Thyroid gland (tissue), 4 donors: ENCODE measurements at regions not wholly inside any gene's neighbourhood (a gene's known extent, or its start where the extent isn't known, plus 50 kb on each side); places are given as distances from the start of the nearest gene placed in this dataset.

Experiments used
- DNase-seq, 2 donors: peaks; one replicate each; pipeline ENCODE4 v3.0.0-alpha.2; 2019
- H3K27ac ChIP-seq, 3 donors: fragments of 200-600 bp; sonication (generic); 1 replicate in 2 of 3; 2 replicates in 1 of 3; pipeline ENCODE4 v1.5.1; 2016 to 2019; ENCODE audit warnings: mild to moderate bottlenecking in 1 of 3, moderate library complexity in 1 of 3
- H3K27me3 ChIP-seq: fragments of 200-600 bp; sonication (generic); one replicate; pipeline ENCODE4 v1.5.1; 2019
- H3K36me3 ChIP-seq, 2 donors: fragments of 200-600 bp; sonication (generic); one replicate each; pipeline ENCODE4 v1.5.1; 2016 to 2019
- H3K4me1 ChIP-seq, 2 donors: fragments of 200-600 bp; sonication (generic); one replicate each; pipeline ENCODE4 v1.5.1; 2017 to 2019
- H3K4me3 ChIP-seq, 3 donors: fragments of 200-600 bp; sonication (generic); replicated peaks in 1 of 3; 1 replicate in 2 of 3; 2 replicates in 1 of 3; pipeline ENCODE4 v1.5.1; 2016; ENCODE audit warnings: mild to moderate bottlenecking in 1 of 3
- H3K9me3 ChIP-seq: fragments of 200-600 bp; sonication (generic); one replicate; pipeline ENCODE4 v1.5.1; 2017
- POLR2A ChIP-seq, 2 donors: fragments of 450-650 bp; IDR thresholded peaks; one replicate each; pipeline ENCODE4 v1.6.1; 2017; ENCODE audit warnings: antibody characterized with exemption in 2 of 2, mild to moderate bottlenecking in 2 of 2, moderate library complexity in 1 of 2
- WGBS, 2 donors: methylation state at CpG; one replicate each; pipeline ENCODE4 v1.1.5; 2017; 5-methylcytosine and 5-hydroxymethylcytosine counted together
- intact Hi-C: fragments of 100-400 bp; cut with DNase I; formaldehyde crosslinking; loops from one replicate; pipeline ENCODE4 v1.15.1; 2023
- TF ChIP-seq, protein P1 (sequence below), 6 experiments: fragments of 200-600 bp in 3 of 6; fragments of 450-650 bp in 3 of 6; sonication (generic) in 3 of 6; IDR thresholded peaks; one replicate each; pipeline ENCODE4 v1.5.1; 2016 to 2019; ENCODE audit warnings: antibody characterized with exemption in 6 of 6, mild to moderate bottlenecking in 2 of 6, inconsistent platforms in 1 of 6, moderate library complexity in 1 of 6

GRCh38 chr4:155008389-155008788 is 200.0 kb upstream of the NPY2R start:
- Histone ChIP-seq H3K27me3 (no peaks in the 10 kb centered on the region), H3K4me1 (no peaks in the 10 kb centered on the region), H3K9me3 (no peaks in the 10 kb centered on the region), H3K27ac (no peak overlapping the region), H3K4me3 (no peak overlapping the region), H3K36me3 (no peaks in the 10 kb centered on the region)
- no peak for TF ChIP-seq POLR2A (IDR thresholded peaks at IDR 0.05)
- TF ChIP-seq, protein P1, sequence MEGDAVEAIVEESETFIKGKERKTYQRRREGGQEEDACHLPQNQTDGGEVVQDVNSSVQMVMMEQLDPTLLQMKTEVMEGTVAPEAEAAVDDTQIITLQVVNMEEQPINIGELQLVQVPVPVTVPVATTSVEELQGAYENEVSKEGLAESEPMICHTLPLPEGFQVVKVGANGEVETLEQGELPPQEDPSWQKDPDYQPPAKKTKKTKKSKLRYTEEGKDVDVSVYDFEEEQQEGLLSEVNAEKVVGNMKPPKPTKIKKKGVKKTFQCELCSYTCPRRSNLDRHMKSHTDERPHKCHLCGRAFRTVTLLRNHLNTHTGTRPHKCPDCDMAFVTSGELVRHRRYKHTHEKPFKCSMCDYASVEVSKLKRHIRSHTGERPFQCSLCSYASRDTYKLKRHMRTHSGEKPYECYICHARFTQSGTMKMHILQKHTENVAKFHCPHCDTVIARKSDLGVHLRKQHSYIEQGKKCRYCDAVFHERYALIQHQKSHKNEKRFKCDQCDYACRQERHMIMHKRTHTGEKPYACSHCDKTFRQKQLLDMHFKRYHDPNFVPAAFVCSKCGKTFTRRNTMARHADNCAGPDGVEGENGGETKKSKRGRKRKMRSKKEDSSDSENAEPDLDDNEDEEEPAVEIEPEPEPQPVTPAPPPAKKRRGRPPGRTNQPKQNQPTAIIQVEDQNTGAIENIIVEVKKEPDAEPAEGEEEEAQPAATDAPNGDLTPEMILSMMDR (IDR thresholded peaks at IDR 0.05) = no peak
- WGBS, 2 donors = 90 to 91% methylated on average over 2 of the region's 2 CpGs
- no peak for DNase-seq
- intact Hi-C loops = no loop called here

- no peak for DNase-seq
- Histone ChIP-seq H3K4me1 (no peaks in the 10 kb centered on the region), H3K27me3 (no peaks in the 10 kb centered on the region), H3K9me3 (no peaks in the 10 kb centered on the region), H3K4me3 (no peak overlapping the region), H3K27ac (no peak overlapping the region), H3K36me3 (no peaks in the 10 kb centered on the region)
- no peak for TF ChIP-seq POLR2A (IDR thresholded peaks at IDR 0.05)
- TF ChIP-seq, protein P1 (IDR thresholded peaks at IDR 0.05) = no peak
- intact Hi-C loops = no loop called here
- 66 to 69% methylated on average over 3 of the region's 3 CpGs for WGBS, 2 donors
Observed at GRCh38 chr4:155009288-155009687, 199.1 kb upstream of the NPY2R start.

DNA sequence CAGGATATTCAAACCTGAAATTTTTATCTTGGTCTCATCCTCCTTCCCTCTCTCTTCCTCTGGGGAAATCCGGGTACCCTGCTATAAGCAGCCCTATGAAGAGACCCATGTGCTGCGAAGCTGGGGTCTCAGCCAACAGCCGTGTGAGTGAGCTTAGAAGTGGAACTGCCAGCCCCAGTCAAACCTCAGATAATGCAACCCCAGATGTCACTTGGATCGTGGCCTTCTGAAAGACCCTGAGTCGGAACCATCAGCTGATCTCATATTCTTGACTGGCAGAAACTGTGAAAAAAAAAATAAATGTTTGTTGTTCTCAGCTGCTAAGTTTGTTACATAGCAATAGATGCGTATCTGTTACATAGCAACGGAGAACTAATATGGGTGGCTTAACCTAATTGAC is 198.1 kb upstream of the NPY2R start:
- no peaks in the 10 kb centered on the region for H3K4me1 ChIP-seq
- no peaks in the 10 kb centered on the region for H3K9me3 ChIP-seq
- no peaks in the 10 kb centered on the region for H3K36me3 ChIP-seq
- intact Hi-C loops = no loop called here
- H3K27me3 ChIP-seq = no peaks in the 10 kb centered on the region
- WGBS, 2 donors = 92 to 94% methylated on average over 7 of the region's 7 CpGs
- TF ChIP-seq, protein P1 (IDR thresholded peaks at IDR 0.05) = no peak
- TF ChIP-seq POLR2A (IDR thresholded peaks at IDR 0.05) = no peak
- no peak overlapping the region for H3K27ac ChIP-seq
- no peak for DNase-seq
- H3K4me3 ChIP-seq = no peak overlapping the region

DNA sequence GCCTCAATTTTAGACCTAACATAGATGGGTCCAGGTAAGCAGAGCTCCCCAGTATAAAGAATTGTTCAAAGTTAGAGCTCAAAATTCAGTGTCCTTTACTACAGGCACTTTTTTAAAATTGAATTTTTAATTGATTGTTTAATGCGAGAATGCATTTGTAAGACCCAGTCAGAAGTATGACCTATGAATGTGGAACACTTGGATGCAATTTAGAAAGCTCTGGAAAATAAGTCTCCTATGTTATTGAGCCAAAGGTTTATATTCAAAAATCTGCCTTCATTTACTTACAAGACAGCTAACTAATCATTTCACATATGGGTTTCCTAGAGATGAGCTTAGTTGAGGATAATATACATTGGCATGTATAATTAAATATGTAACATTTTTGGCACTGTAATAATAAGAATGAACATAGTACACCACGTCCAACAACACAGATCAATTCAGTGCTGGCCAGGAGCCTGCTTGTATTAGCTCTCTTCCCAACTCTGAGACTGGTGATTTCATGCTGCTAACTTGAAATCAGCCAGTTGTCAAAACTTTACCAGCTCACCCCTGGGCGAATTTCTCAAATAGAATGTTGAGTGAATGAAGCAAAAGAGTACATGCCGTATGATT is 197.2 kb upstream of the NPY2R start:
- no peak for TF ChIP-seq POLR2A (IDR thresholded peaks at IDR 0.05)
- TF ChIP-seq, protein P1 (IDR thresholded peaks at IDR 0.05) = no peak

GRCh38 chr4:155012469-155012868 is 196.0 kb upstream of the NPY2R start:
- intact Hi-C loops = no loop called here
- Histone ChIP-seq H3K27me3 (no peaks in the 10 kb centered on the region), H3K9me3 (no peaks in the 10 kb centered on the region), H3K36me3 (no peaks in the 10 kb centered on the region), H3K27ac (no peak overlapping the region), H3K4me3 (no peak overlapping the region), H3K4me1 (no peaks in the 10 kb centered on the region)
- no peak for TF ChIP-seq POLR2A (IDR thresholded peaks at IDR 0.05)
- TF ChIP-seq, protein P1 (IDR thresholded peaks at IDR 0.05) = no peak
- DNase-seq = no peak
- WGBS, 2 donors = 79 to 80% methylated on average over 1 of the region's 1 CpG

More for the DNA sequence above, 197.2 kb upstream of the NPY2R start:
- intact Hi-C loops = no loop called here
- no peaks in the 10 kb centered on the region for H3K36me3 ChIP-seq
- H3K4me1 ChIP-seq = no peaks in the 10 kb centered on the region
- DNase-seq = no peak
- H3K27me3 ChIP-seq = no peaks in the 10 kb centered on the region
- WGBS, 2 donors = 69 to 74% methylated on average over 4 of the region's 4 CpGs
- H3K4me3 ChIP-seq = no peak overlapping the region
- no peaks in the 10 kb centered on the region for H3K9me3 ChIP-seq
- no peak overlapping the region for H3K27ac ChIP-seq
